ENCODE measurements at regions not wholly inside any gene's neighbourhood (a gene's known extent, or its start where the extent isn't known, plus 50 kb on each side); places are given as distances from the start of the nearest gene placed in this dataset.

- DNase-seq, result no peak
These were observed 57.5 kb upstream of the SP4 start for GRCh38 chr7:21370283-21370982.

GRCh38 chr7:21371360-21371759, 56.5 kb upstream of the SP4 start:
- DNase-seq, result no peak

- DNase-seq, result no peak
These were observed 54.9 kb upstream of the SP4 start for GRCh38 chr7:21373031-21373430.

GRCh38 chr7:21374134-21374533, 53.7 kb upstream of the SP4 start:
- no peak for DNase-seq

GRCh38 chr7:21377545-21377944, 50.3 kb upstream of the SP4 start:
- no peak for DNase-seq
